HG03354 (cell line): ENCODE measurements at regions not wholly inside any gene's neighbourhood (a gene's known extent, or its start where the extent isn't known, plus 50 kb on each side); places are given as distances from the start of the nearest gene placed in this dataset.
"Not testable (repeated sequence)": the region's sequence is repeated elsewhere in the genome, so short reads cannot be mapped to it uniquely, and the experiment has no call there.

ENCODE experiments used
- ATAC-seq: cut with Tn5 transposase; IDR thresholded peaks from one replicate; pipeline ENCODE4 v1.9.1; 2021; ENCODE audit warnings: mild to moderate bottlenecking; ENCODE audit not compliant: unreplicated experiment, poor library complexity, severe bottlenecking

DNA sequence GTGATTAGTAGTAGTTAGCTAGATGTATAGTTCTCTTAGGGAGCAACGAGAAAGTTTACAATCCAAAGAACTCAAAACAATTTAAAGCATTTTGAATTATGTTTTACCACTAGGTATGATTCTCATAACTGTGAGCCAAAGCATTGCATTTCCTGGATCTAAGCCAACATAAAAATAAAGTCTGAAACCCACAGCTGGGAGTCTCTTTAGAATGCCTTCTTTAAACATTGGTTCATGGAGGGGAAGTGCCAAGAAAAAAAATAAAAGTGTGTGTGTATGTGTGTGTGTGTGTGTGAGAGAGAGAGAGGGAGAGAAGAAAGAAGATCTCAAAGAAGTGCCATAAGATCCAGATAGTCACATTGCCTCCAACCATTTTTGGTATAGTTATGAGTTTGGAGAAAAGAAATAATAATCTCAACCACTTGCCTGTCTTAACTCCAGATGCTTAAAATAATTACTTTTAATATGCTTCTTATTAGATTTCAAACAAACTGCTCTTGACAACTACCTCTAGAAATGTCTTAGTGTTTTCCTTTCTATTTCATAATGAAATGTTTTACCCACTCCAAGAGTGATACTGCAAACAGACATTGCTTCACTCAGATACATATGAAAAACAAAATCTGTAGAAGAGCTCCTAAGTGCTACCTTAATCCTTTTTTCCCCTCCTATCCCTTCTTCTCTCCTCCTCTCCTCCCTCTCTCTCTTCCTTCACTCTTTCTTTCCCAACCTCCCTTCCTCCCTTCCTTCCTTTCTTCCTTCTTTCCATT, 554.1 kb downstream of the KCTD12 start:
- ATAC-seq: no peak

DNA sequence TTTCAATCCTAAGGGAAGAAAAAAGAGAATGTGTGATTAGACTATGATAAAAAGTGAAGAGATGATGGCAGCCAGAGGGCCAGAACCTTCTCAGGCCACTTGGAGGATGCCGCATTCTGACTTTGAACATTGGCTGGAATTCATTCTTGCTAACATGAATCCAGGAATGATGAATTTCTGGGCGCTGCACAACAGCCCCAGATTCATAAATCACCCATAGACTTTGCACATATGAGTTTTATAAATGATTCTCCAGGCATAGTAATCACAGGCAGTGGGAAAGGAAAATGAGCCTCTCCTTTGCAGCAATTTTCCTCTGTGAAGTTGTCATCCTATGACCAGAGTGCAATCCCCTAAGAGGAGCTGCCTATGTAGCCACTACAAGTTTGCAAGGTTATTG, 555.4 kb downstream of the KCTD12 start:
- ATAC-seq: no peak

DNA sequence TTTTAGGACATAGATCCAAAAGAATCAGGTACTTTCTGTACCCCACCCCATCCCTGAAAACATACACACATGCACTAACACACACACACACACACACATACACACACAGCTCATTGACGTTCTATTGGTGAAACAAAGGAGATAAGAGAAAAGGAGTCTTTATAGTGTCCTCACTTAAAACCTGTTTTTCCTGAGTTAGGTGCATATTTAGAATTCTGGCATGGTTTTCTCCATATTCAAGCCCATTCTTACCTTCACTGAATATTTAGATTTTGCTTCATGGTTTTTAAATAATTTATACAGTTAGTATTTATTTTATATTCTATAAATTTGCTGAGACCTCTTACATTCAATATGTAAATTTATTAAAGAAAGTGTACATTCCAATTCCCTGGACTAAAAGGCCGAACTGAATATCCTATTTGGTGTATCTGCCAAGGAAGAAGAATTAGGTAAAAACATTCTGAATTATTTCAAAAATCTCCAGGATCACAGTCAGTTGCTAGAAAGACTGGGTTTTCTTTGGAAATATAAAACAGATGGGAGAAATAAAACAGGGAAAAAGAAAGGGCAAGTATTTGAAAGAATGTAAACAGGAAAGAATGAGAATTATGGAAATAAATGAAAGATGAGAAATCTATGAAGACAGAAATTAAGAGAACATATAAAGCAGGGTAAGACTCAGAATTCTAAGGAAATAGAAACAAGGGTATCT, 556.2 kb downstream of the KCTD12 start:
- no peak for ATAC-seq

DNA sequence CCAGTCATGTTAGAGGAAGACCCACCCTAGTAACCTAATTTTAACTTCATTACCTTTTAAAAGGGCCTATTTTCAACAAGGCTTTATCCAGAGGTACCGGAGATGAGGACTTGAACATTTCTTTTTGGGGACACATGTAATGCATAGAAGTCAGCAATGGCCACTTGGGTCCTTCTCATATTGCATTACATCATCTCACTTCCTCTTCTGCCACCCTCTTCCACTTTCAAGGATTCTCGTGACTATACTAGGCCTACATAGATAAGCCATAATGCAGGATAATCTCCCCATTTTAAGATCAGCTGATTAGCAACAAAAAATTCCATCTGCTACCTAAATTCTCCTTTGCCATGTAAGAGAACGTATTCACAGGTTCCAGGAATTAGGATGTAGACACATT, 557.2 kb downstream of the KCTD12 start:
- ATAC-seq: no peak

DNA sequence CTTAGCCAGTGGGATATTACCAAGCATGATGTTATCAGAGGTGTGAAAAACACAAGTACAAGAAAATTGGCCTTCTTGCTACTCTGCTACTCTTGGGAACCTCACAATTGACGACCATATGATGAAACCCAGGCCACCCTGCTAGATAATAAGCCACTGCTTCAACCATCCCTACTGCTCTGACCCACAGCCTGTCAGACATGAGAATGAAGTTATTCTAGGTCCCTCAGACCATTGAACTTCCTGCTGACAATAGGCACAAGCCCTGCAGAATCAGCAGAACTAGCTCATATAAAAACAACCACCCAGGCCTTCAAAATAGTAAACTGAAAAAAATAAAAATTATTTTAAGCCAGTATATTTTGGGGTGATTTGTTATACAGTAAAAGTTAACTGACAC, 559.9 kb downstream of the KCTD12 start:
- ATAC-seq: no peak

DNA sequence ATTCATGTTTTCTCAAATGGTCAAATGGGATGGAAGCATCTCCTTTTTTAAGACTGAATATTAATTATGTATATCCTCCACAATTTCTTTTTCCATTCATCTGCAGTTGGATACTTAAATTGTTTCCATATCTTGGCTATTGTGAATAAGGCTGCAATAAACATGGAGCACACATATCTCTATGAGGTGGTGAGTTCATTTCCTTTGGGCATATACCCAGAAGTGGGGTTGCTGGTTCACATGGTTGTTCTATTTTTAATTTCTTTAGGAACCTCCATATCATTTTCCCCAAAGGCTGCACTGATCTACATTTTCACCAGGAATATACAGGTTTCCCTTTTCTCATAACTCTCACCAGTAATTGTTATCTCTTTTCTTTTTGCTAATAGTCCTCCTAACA, 566.3 kb downstream of the KCTD12 start:
- ATAC-seq: no peak

DNA sequence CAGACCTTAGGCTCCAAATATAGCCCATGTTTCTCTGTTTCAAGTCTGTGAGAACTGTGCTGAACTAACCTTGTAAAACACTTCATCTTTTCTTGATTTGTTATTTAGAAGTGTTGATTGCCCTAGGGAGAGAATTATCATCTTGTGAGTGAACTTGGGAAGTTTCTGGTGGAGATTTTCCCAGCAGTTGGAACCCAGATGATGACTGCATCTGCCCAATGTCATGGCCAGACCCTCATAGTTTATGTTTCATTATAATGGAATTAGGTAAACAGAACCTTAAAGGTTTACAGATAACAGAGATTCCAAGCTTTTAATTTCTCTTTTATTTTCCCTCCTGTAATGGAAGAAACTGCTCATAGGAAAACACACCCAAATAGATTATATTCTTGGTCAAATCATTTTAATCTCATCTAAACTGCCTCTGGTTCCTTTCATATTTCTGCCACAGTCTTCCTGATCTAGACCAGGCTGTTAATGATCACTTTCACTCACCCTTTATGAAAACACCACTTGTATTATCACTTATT, 569.1 kb downstream of the KCTD12 start:
- no peak for ATAC-seq

DNA sequence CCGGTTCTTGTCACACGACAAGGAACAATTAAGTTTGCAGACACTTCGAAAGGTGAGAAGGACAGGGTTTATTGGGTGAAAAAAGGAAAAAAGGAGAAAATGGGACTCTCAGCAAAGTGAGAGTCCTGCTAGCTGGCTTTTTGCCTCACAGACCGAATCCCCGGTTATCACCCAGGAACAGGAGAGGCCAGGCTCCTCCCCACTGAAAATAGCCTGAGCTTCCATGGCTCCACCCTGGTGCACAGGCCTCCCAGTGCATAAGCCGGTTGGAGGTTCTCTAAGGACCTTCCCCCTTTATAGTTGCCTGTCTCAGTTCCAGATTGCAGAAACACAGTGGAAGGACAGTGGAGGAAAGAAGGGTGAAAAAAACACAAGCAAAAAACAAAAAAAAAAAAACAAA, 571.7 kb downstream of the KCTD12 start:
- no peak for ATAC-seq

DNA sequence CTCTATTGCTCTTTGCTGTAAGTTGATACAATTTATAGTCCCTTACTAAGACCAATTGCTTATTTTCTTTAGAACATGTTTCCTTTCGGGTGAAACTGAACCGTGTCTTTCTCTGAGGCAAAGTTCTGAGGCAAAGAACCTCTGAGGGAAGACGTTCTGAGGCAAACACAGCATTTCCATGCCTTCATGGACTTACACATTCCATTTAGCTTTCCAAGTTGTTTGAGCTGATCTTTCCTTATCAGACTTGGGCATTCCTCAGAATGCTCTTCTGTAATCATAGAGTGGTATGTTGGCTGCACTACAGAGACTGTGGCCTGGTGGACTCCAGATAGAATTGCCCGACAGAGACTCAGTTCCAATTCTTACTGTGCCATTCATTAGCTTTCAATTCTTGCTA, 579.1 kb downstream of the KCTD12 start:
- ATAC-seq: no peak

DNA sequence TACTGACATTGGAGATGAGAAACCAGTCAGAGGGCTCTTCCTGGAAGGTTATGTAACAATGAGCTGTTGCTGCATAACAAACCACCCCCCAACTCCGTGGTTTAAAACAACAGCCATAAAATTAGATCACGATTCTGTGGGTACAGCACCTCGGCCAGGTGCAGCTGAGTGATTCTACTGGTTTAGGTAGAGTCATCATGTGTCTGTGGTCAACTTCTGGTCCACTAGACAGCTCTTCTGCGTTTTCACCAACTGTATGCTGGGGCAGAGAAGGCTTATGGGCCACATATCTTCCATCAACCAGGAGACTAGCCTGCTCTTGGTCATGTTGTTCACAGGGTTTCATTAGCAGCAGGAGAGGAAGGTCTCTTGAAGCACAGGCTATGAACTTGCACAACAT, 585.5 kb downstream of the KCTD12 start:
- ATAC-seq: no peak

DNA sequence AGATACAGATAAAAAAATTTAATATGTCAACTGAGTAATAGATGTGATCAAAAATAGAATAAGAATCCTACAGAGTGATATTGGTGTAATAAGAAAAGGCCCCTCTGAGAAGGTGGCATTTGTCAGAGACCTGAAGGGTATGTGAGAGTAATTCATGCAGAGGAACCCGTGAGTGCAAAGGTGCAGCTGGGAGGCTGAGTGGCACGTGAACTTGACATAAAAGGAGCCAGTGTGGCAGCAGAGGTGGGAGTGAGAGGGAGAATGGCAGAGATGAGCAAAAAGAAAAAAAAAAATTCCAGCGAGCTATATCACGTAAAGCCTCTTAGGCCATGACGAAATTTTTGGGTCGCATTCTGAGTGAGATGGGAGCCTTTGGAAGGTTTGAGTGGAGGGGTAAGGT, 588.9 kb downstream of the KCTD12 start:
- ATAC-seq: no peak

DNA sequence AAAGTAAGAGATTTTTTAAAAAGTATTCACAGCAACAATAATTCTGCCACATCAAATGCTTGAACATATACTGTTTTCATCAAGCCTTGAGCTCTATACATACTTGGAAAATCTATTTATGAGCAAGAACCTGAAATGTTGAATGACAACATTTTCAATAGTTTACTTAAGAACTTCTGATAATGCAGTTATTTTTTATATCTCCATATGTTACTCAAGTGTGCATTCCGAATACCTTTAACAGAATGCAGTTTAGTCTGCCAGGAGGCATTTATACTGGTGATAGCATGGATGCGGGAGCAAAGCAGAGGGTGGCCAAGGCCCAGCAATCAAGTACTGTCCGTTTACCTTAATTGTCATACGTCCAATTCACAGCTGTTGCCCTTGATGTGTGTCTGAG, 589.5 kb downstream of the KCTD12 start:
- no peak for ATAC-seq

DNA sequence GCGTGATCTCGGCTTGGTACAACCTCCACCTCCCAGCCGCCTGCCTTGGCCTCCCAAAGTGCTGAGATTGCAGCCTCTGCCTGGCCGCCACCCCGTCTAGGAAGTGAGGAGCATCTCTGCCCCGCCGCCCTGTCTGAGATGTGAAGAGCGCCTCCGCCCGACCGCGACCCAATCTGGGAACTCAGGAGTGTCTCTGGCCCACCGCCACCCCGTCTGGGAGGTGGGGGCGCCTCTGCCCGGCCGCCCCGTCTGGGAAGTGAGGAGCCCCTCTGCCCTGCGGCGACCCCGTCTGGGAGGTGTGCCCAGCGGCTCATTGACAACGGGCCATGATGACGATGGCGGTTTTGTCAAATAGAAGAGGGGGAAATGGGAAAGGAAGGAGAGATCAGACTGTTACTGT, 591.2 kb downstream of the KCTD12 start:
- ATAC-seq: not testable (repeated sequence)

DNA sequence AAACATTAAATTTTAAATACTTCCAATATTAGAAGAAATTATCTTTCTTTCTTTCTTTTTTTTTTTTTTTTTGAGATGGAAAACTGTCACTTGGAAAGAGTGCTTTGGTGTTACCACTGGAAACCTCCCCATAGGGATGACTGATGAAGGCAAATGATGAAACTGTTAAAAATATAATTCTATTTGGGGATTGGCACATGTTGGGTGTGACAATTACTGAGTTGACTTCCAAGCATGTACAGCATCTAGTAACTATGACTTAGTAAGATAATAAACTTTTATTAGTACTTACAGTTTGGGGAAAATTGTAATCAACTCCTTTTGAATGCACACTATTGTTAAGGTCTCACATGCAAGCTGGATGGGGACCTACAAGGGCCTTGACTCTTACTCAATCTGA, 592.5 kb downstream of the KCTD12 start:
- ATAC-seq: no peak

DNA sequence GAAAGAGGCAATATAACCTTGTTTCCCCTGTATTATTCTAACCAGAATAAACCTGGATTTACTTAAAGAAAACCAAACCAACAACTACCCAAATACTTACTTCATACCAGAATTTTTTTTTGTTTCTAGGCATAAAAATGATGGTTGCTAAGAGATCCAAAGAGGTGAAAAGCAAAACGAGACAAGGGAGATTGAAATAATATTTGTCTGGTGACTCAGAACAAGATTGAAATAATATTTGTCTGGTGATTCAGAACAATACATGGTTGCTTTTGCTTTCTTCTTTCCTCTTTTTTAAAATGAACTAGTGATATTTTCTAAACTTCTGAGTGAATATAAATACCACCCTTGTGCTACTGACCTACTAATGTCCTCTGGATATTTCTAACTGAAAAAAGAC, 592.9 kb downstream of the KCTD12 start:
- ATAC-seq: no peak

DNA sequence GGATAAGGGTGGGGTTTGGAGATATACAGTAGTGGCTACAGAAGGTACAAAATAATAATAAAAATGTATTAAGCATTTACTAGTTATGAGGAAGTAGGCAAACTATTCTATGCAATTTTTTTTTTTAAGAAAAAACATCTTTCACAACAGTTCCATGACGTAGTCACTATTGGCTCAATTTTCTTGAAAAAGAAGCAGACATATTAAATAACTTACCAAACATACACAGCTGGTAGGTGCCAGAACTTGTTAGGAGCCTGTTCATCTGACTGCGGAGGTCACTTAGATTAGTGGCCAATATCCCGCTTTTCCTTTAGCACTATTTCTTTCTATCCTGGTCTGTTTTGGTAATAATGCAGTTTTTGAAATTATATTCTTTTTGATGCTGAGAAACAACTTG, 593.5 kb downstream of the KCTD12 start:
- ATAC-seq: no peak

DNA sequence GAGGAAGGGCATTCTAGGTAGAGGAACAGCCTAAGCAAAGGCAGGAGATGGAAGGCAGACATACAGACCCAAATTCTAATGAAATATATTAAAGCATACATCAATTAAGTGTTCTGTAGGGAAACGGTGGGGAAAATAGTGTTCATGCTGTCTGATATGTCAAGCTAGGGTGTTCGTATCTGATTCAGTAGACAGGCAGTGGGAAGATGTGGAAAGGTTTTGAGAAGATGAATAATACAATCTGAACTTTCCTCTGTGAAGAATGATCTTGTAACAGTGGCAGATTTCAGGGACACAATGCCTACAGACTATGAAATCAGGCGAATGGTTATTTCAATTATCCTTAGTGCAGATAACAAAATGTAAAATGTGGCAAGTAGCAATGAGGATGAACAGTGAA, 594.2 kb downstream of the KCTD12 start:
- ATAC-seq: no peak

DNA sequence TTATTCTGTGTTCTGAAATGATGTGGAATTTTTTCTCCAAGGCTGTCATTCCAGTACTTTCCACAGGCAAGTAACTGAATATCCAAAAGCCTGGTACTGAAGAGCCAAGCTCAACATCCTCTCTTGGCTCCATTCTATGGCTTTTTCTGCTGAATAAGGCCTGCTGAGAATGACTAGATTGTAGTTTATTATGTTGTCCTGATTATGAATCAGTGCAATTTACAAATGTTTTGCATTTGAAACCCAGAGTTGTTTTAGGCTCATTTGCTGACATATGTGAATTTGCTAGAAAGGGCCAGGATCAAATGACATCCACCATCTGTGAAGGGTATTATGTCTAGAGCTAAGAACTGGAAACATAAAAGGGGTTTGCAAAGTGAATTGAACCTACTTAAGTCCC, 596.6 kb downstream of the KCTD12 start:
- ATAC-seq: no peak

DNA sequence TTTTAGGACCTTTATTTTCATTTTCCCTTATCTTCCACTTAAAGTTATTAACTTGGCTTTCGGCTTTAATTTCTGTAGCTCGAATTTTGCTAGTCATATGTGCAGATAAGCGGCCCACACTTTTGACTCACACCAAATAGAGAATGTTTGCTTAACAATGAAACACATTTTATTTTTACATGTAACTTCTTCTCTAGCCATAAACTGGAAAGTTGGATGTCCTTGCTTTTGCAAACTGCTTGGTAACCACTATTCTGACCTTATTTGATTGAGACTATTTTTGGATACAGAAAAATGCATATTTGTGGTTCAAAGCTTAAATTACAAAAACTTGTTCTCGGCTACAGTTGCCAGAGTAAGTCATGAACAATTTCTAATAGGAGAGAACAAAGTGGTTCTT, 600.0 kb downstream of the KCTD12 start:
- ATAC-seq: no peak

DNA sequence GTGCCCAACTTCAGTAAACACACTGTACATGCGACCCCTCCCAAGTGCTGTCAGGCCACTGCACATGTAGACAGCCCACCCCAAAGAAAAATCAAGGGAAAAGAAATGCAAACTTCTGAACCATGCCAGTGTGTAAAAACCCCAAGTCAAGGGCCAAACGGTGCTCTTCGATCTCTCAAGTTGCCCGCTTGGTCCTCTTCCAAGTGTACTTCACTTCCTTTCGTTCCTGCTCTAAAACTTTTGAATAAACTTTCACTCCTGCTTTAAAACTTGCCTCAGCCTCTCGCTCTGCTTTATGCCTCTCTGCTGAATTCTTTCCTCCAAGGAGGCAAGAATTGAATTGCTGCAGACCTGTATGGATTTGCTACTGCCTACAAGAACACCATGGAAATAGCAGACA, 600.7 kb downstream of the KCTD12 start:
- ATAC-seq: no peak

DNA sequence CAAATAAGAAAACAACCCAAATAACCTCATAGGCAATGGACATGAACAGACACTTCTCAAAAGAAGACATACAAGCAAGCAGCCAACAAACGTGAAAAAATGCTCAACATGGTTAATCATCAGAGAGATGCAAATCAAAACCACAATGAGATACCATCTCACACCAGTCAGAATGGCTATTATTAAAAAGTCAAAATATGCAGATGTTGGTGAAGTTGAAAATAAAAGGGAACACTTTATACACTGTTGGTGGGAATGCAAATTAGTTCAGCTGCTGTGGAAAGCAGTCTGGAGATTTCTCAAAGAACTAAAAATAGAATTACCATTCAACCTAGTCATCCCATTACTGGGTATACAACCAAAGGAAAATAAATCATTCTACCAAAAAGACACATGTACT, 606.4 kb downstream of the KCTD12 start:
- ATAC-seq: peak; percentile 51
